ENCODE measurements at regions not wholly inside any gene's neighbourhood (a gene's known extent, or its start where the extent isn't known, plus 50 kb on each side); places are given as distances from the start of the nearest gene placed in this dataset.
"Not testable (repeated sequence)": the region's sequence is repeated elsewhere in the genome, so short reads cannot be mapped to it uniquely, and the experiment has no call there.

DNA sequence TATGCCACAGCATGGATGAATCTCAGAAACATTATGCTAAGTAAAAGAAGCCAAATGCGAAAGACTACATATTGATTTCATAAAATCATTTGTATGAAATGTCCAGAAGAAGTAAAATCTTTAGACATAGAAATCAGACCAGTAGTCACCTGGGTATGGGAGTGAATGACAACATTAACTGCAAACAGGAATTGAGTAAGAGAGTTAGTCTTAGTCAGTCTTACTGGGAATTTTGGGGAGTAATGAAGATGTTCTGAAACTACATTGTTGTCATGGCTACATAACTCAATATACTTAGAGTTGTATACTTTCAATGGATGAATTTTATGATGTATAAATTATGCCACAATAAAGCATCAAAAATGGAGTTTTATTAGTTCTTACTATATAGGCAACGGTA lies 107.8 kb upstream of the CHORDC1 start:
- DNase-seq: no peak

DNA sequence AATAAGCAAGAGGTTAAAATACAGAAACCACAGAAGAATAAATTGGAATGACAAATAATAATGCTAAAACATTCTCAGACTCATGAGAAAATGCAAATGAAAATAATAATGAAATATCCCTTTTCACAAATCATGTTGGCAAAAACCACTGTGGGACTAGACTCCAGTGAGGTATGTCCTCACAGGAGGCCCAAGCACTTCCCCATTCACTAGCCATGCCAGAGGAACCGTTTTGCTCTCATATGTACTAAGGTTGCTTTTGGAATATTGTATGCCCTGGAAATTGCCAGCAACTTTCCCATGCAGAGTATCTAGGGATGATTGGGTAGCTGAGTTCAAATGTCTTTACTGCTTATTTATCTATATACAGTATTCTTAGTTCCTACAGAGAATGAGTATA lies 106.2 kb upstream of the CHORDC1 start:
- DNase-seq: no peak

DNA sequence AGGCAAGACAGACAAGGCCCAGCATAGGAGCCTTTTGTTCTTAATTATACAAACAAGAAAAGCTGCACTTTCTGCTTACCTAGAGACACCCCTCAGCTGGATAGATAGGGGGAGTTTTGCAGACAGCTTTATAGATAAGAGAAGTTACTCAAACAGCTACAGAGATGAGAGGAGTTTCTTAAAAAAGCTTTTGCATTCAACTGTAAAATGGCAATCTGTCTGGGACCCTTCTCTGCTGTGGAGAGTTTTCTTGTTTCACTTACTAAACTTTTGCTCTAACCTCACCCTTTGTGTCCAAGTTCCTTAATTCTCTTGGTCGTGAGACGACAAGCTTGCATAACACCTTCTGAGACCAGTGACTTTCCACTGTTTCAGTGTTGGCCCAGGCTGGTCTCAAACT lies 103.8 kb upstream of the CHORDC1 start:
- no peak for DNase-seq

DNA sequence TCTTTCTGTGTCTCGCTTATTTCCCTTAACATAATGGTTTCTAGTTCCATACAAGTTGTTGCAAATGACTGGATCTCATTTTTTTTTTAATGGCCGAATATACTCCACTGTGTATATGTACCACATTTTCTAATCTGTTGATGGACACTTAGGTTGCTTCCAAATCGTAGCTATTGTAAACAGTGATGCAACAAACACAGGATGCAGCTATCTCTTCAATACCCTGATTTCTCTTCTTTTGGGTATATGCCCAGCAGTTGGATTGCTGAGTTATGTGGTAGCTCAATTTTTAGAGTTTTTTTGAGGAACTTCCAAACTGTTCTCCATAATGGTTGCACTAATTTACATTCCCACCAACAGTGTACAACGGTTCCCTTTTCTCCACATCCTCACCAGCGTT lies 100.4 kb upstream of the CHORDC1 start:
- no peak for DNase-seq

DNA sequence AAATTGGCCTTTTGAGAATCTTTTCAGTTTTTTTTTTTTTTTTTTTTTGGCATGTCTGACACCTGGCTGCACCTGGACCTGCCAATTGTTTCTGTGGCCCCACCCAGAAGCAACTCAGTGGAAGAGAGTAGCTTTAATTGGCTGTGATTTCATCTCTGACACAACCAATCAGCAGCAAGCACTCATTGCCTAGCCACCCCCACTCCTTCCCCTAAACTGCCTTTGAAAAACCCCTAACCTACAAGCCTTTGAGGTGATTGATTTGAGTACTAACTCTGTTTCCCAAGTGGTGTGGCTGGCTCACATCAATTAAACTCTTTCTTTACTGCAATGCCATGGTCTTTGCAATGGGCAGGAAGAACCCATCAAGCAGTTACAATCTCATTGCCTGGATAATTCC lies 98.2 kb upstream of the CHORDC1 start:
- no peak for DNase-seq

DNA sequence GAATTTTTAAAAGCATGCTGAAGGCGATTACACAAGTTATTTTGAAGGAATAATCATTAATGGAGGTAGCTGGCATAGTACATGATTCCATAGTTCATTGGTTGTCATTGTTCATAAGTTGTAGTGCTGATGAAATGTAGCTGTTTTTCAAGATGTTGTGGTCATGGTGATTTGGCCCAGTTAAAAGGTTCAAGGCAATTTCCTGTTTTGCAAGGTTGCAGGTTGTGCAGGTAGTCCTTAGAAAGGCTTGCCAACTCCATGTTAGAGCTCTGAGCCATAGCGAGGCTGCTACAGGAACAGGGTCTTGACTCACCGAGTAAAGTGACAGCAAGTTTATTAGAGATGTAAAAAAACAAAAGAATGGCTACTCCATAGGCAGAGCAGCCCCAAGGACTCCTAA lies 95.8 kb upstream of the CHORDC1 start:
- DNase-seq: no peak

DNA sequence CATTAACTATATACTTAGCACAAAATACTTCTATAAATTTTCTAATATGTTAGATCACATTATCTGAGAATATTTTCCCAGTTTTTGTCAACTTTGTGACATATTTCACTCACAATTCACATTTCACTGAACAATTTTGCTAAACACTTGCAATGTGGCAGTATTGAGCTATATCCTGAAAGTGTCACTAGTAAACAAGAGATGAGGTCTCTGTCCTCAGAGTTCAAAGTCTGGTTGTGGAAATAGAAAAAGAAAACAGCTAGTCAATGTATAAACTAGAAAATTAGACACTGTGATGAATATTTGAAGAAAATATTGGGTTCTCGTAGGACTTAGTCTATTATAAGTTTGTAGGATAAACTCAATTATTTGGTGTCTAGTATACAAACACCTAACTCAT lies 87.4 kb upstream of the CHORDC1 start:
- DNase-seq: no peak

DNA sequence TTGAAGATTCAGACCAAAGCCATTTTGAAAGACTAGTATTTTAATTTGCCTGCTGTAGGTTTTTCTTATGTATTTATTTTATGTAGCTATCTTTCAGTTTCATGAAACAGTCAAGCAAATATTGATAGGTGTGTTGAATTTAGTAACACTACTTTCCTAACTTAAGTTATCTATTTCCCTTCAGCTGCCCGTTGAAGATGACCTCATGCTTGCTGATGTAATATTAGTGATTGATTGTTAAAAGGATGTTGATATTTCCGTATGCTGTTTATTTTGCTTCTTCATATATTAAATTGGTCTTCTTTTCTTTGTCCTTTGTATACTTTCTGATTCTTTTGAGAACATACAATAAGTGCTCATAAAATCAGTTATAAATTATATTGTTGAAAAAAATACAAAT lies 86.8 kb upstream of the CHORDC1 start:
- no peak for DNase-seq

DNA sequence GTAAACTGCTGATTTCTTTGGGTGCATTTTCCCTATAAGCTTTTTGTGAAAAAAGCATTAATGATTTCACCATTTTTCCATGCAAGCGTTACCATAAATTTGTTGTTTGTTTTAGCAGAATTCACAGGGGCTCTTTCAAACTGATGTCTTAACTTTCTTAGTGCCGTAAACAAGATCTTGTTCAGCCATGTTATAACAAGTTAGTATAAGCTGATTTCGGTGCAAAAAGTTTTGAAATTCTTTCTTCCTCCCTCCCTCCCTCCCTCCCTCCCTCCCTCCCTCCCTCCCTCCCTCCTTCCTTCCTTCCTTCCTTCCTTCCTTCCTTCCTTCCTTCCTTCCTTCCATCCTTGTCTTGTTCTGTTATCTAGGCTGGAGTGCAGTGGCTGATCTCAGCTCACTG lies 71.7 kb upstream of the CHORDC1 start:
- DNase-seq: no peak

DNA sequence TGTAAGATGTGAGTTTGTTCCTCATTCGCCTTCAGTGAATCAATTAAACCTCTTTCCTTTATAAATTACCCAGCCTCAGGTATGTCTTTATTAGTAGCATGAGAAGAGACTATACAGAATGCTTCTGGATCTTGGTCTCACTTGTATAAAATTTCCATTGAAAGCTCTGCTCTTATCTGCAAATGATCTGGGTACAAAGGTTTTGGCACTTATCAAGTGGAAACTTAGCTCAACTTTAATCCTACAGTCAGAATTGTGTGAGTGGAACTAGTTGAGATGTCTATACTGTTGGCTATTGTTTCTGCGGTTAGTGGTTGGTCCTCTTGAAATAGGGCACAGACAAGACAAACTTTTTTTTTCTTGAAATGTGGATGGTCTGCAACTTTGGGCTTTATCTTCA lies 71.2 kb upstream of the CHORDC1 start:
- no peak for DNase-seq

DNA sequence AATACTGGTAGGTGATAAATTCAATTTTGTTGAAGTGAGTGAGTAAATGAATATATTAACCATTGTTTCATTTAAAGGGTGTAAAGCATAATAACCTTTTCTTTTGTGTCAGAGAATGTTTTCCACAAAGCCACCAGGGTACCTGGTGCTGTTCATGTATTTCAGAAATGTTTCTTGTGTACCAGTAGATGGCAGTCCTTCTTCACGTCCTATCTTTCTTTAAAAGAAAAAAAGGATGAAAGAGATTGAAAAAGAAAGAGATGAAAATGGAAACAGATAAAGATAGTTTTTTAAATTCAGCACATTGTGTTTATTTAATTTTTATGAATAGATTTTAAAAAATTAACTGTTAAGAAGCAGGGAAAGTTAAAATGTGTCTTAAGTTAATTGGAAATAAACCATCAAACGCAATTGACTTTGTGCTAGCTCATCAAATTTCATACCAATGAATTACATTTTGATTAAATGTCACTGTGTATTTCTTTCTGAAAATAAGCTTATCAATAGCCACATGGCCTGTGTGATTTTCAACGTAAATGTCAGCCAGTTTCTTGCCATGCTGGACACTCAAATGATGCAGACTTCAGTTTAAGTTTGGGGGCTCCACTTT lies 65.5 kb upstream of the CHORDC1 start:
- DNase-seq: no peak

DNA sequence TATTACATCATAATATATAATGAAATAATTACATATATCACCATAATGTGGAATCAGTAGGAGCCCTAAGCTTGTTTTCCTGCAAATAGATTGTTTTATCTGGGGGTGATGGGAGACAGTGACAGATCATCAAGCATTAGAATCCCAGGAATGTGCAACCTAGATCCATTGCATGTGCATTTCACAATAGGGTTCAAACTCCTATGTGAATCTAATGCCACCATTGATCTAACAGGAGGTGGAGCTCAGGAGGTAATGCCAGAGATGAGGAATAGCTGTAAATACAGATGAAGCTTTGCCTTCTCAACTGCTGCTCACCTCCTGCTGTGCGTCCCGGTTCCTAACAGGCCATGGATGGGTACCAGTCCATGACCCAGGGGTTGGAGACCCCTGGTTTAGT lies 63.8 kb upstream of the CHORDC1 start:
- DNase-seq: no peak

DNA sequence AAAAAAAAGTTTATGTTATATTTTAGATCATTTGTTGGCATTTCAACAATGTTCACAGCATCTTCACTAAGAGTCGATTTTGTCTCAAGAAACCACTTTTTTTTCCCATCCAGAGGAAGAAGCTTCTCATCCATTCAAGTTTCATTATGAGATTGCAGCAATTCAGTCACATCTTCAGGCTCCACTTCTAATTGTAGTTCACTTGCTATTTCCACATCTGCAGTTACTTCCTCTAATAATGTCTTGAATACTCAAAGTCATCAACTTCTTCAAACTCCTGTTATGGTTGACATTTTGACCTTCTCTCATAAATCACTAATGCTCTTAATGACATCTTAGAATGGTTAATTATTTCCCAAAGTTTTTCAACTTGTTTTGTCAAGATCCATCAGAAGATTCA lies 61.3 kb upstream of the CHORDC1 start:
- no peak for DNase-seq

DNA sequence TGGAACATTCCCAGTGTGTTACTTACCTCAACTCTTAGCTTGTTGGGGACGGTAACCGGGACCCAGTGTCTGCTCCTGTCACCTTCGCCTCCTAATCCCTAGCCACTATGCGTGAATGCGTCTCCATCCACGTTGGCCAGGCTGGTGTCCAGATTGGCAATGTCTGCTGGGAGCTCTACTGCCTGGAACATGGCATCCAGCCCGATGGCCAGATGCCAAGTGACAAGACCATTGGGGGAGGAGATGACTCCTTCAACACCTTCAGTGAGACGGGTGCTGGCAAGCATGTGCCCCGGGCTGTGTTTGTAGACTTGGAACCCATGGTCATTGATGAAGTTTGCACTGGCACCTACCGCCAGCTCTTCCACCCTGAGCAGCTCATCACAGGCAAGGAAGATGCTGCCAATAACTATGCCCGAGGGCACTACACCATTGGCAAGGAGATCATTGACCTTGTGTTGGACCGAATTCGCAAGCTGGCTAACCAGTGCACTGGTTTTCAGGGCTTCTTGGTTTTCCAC lies 59.8 kb upstream of the CHORDC1 start:
- DNase-seq: not testable (repeated sequence)

DNA sequence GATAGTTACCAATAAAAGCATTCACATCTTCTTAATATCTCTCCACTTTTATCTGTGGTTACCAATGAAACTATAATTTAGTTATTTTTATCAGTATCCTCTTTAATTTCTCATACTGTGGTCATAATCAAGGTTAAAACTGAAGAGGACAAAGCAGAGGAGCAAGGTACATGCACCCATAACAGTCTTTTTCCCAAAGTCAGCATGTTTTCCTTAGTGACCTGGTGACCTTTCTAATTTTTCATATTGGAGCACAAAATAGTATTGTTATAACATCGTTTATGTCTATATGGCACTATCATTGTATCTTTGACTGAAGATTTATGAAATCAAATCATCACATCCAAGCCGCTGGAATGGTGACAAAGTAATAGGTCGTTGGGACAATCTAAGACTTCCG lies 51.5 kb upstream of the CHORDC1 start:
- no peak for DNase-seq
